GM23338 (cell line): ENCODE measurements at regions not wholly inside any gene's neighbourhood (a gene's known extent, or its start where the extent isn't known, plus 50 kb on each side); places are given as distances from the start of the nearest gene placed in this dataset.

Experiments
- CTCF ChIP-seq, 2 experiments: fragments of 200-600 bp in 1 of 2; sonication (generic) in 1 of 2; conservative IDR thresholded peaks; 2 replicates each; pipeline versions ENCODE4 v1.5.1 to v1.6.1; 2016 to 2017; ENCODE audit warnings: antibody characterized with exemption in 2 of 2, low read depth in 2 of 2, mild to moderate bottlenecking in 2 of 2, moderate library complexity in 1 of 2
- EZH2 ChIP-seq: fragments of 200-600 bp; sonication (generic); IDR thresholded peaks from one replicate; pipeline ENCODE4 v1.8.0; 2017; ENCODE audit warnings: antibody characterized with exemption, mild to moderate bottlenecking, low read depth; ENCODE audit not compliant: unreplicated experiment
- EZH2phosphoT487 ChIP-seq: fragments of 200-600 bp; sonication (generic); IDR thresholded peaks from one replicate; pipeline ENCODE4 v1.8.1; 2018; ENCODE audit warnings: antibody characterized with exemption; ENCODE audit not compliant: unreplicated experiment

- TF ChIP-seq CTCF (conservative IDR thresholded peaks at IDR 0.05; ENCODE audit: low read depth in 2 of 2) (no peak), EZH2 (no peak), EZH2phosphoT487 (no peak)
Measured at GRCh38 chr18:70956554-70956953, 667.7 kb downstream of the SOCS6 start.
